Lower leg skin (tissue), 4 donors: ENCODE measurements at regions not wholly inside any gene's neighbourhood (a gene's known extent, or its start where the extent isn't known, plus 50 kb on each side); places are given as distances from the start of the nearest gene placed in this dataset.

ENCODE experiments used
- DNase-seq, 2 donors: peaks; one replicate each; pipeline ENCODE4 v3.0.0-alpha.2; 2019; ENCODE audit warnings: low spot score in 2 of 2
- H3K4me3 ChIP-seq: fragments of 200-600 bp; sonication (generic); 2 replicates; pipeline ENCODE4 v1.5.1; 2017; ENCODE audit warnings: mild to moderate bottlenecking, low read depth; ENCODE audit not compliant: poor library complexity, severe bottlenecking
- CTCF ChIP-seq, 3 donors: fragments of 450-650 bp; IDR thresholded peaks; one replicate each; pipeline ENCODE4 v1.5.1; 2016; ENCODE audit warnings: antibody characterized with exemption in 3 of 3, mild to moderate bottlenecking in 3 of 3, moderate library complexity in 2 of 3
- POLR2A ChIP-seq, 2 donors: fragments of 450-650 bp; IDR thresholded peaks; one replicate each; pipeline ENCODE4 v1.6.1; 2016 to 2017; ENCODE audit warnings: antibody characterized with exemption in 2 of 2, mild to moderate bottlenecking in 1 of 2, moderate library complexity in 1 of 2
- WGBS, 2 donors: methylation state at CpG; one replicate each; pipeline ENCODE4 v1.1.5; 2018; 5-methylcytosine and 5-hydroxymethylcytosine counted together
- intact Hi-C: fragments of 100-400 bp; cut with DNase I; formaldehyde crosslinking; loops from one replicate; pipeline ENCODE4 v1.15.0; 2023; ENCODE audit warnings: low total_unique reads

GRCh38 chr13:74424455-74424854, 290.3 kb upstream of the KLF12 start:
- DNase-seq, result no peak
- WGBS, 2 donors, result 88 to 94% methylated on average over 3 of the region's 3 CpGs
- H3K4me3 ChIP-seq, result no peak overlapping the region
- intact Hi-C loops, result no loop called here
- TF ChIP-seq POLR2A (IDR thresholded peaks at IDR 0.05) (no peak), CTCF (IDR thresholded peaks at IDR 0.05) (no peak)

GRCh38 chr13:74423434-74423833, 289.2 kb upstream of the KLF12 start:
- H3K4me3 ChIP-seq, result no peak overlapping the region
- TF ChIP-seq POLR2A (IDR thresholded peaks at IDR 0.05) (no peak), CTCF (IDR thresholded peaks at IDR 0.05) (no peak)
- no peak for DNase-seq
- intact Hi-C loops, result no loop called here
- WGBS, 2 donors, result 77 to 83% methylated on average over 3 of the region's 3 CpGs

DNA sequence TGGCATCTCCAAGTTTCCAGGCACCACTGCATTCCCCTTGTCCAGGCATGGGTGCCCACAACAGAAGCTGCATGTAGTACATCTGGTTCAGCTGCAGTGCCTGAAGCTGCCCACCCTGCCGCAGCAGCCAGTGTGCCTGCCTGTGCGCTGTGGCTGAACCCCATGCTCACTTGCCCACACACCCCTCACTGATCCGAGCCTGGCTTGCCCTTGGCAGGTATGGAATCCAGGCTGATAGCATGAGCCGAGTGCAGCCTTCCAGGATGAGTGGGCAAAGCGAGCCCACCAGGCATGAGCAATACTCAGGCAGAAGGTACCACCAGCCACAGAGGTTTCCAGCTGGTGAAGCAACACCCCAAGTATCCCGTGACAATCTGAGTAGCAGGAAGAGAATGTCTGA, 280.3 kb upstream of the KLF12 start:
- no peak for DNase-seq
- intact Hi-C loops, result no loop called here
- 85 to 87% methylated on average over 6 of the region's 6 CpGs for WGBS, 2 donors
- H3K4me3 ChIP-seq, result no peak overlapping the region
- TF ChIP-seq POLR2A (IDR thresholded peaks at IDR 0.05) (no peak), CTCF (IDR thresholded peaks at IDR 0.05) (no peak)

- WGBS, 2 donors, result 96 to 99% methylated on average over 8 of the region's 8 CpGs
- H3K4me3 ChIP-seq, result no peak overlapping the region
- TF ChIP-seq CTCF (IDR thresholded peaks at IDR 0.05) (no peak), POLR2A (IDR thresholded peaks at IDR 0.05) (no peak)
- DNase-seq, result no peak
- intact Hi-C loops, result no loop called here
Observed at GRCh38 chr13:74413482-74413881, 279.3 kb upstream of the KLF12 start.

GRCh38 chr13:74409551-74409950, 275.3 kb upstream of the KLF12 start:
- H3K4me3 ChIP-seq, result no peak overlapping the region
- WGBS, 2 donors, result 68 to 82% methylated on average over 5 of the region's 5 CpGs
- DNase-seq, result no peak
- intact Hi-C loops, result no loop called here
- no peak for TF ChIP-seq CTCF (IDR thresholded peaks at IDR 0.05)
- no peak for TF ChIP-seq POLR2A (IDR thresholded peaks at IDR 0.05)

DNA sequence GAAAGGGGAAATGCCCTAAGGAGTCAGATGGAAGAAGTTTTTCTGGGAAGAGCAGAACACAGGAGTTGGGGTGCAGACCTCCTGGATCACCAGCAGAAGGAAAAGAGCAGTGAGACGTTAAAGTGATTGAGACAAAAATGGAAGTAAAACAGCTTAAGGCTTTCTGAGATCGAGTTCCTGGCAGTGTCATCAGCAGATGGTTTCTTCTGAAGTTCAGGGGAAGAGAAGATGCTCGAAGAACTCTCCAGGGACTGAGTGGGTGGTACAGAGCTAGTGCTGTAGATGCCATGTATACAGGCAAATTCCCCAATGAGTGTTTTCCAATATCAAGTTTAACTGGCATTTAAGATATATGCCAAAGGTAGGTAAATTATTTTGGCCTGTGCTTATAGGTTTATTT, 272.2 kb upstream of the KLF12 start:
- TF ChIP-seq CTCF (IDR thresholded peaks at IDR 0.05) (no peak), POLR2A (IDR thresholded peaks at IDR 0.05) (no peak)
- no peak overlapping the region for H3K4me3 ChIP-seq
- 53 to 54% methylated on average over 3 of the region's 3 CpGs for WGBS, 2 donors
- no peak for DNase-seq
- intact Hi-C loops, result no loop called here
